Testis (tissue), 2 donors: ENCODE measurements at regions not wholly inside any gene's neighbourhood (a gene's known extent, or its start where the extent isn't known, plus 50 kb on each side); places are given as distances from the start of the nearest gene placed in this dataset.

Source experiments
- DNase-seq: peaks from one replicate; pipeline ENCODE4 v3.0.0-alpha.2; 2019
- H3K27ac ChIP-seq, 2 donors: fragments of 200-600 bp; sonication (generic); one replicate each; pipeline ENCODE4 v1.5.1; 2019
- H3K27me3 ChIP-seq: fragments of 200-600 bp; sonication (generic); one replicate; pipeline ENCODE4 v1.5.1; 2019
- H3K36me3 ChIP-seq: fragments of 200-600 bp; sonication (generic); one replicate; pipeline ENCODE4 v1.5.1; 2017; ENCODE audit warnings: low read depth; ENCODE audit errors: missing control alignments
- H3K4me1 ChIP-seq: fragments of 200-600 bp; sonication (generic); one replicate; pipeline ENCODE4 v1.5.1; 2019
- H3K4me3 ChIP-seq, 2 donors: fragments of 200-600 bp; sonication (generic); one replicate each; pipeline ENCODE4 v1.5.1; 2017 to 2019
- H3K9me3 ChIP-seq: fragments of 200-600 bp; sonication (generic); one replicate; pipeline ENCODE4 v1.5.1; 2017
- POLR2A ChIP-seq: fragments of 450-650 bp; IDR thresholded peaks from one replicate; pipeline ENCODE4 v1.6.1; 2017; ENCODE audit warnings: antibody characterized with exemption, mild to moderate bottlenecking, moderate library complexity
- WGBS, 2 donors: methylation state at CpG; one replicate each; pipeline ENCODE4 v1.1.5; 2018; 5-methylcytosine and 5-hydroxymethylcytosine counted together
- intact Hi-C: fragments of 100-400 bp; cut with DNase I; formaldehyde crosslinking; loops from one replicate; pipeline ENCODE4 v1.15.1; 2023; ENCODE audit warnings: low total_unique reads
- TF ChIP-seq, protein P1 (sequence below), 3 experiments: fragments of 450-650 bp in 2 of 3; fragments of 200-600 bp in 1 of 3; sonication (generic) in 1 of 3; IDR thresholded peaks; one replicate each; pipeline ENCODE4 v1.5.1; 2016 to 2019; ENCODE audit warnings: antibody characterized with exemption in 3 of 3, mild to moderate bottlenecking in 2 of 3, moderate library complexity in 1 of 3

DNA sequence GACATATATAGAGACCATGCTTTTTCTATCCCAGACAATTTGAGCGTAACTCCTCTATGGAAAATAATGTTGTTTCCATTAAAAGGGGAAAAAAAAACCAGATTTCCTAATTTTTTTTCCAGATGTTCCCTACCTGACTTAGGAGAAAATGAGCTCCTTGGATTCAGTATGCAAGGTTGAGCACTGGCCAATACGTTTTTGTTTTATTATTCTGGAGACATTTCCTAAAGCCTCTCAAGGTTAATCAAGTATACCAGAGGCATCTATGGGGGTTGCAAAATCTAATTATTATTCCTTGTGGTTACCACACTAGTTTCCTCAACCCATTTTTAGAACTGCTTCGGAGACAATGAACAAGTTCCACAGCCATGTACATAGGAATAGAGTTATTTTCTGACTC lies 291.3 kb downstream of the SLC16A7 start:
- Histone ChIP-seq H3K9me3 (no peaks in the 10 kb centered on the region), H3K4me3 (no peak overlapping the region), H3K36me3 (no peaks in the 10 kb centered on the region), H3K4me1 (no peaks in the 10 kb centered on the region), H3K27ac (no peak overlapping the region), H3K27me3 (no peaks in the 10 kb centered on the region)
- WGBS, 2 donors = 69 to 72% methylated on average over 3 of the region's 3 CpGs
- intact Hi-C loops = no loop called here
- no peak for DNase-seq
- TF ChIP-seq, protein P1, sequence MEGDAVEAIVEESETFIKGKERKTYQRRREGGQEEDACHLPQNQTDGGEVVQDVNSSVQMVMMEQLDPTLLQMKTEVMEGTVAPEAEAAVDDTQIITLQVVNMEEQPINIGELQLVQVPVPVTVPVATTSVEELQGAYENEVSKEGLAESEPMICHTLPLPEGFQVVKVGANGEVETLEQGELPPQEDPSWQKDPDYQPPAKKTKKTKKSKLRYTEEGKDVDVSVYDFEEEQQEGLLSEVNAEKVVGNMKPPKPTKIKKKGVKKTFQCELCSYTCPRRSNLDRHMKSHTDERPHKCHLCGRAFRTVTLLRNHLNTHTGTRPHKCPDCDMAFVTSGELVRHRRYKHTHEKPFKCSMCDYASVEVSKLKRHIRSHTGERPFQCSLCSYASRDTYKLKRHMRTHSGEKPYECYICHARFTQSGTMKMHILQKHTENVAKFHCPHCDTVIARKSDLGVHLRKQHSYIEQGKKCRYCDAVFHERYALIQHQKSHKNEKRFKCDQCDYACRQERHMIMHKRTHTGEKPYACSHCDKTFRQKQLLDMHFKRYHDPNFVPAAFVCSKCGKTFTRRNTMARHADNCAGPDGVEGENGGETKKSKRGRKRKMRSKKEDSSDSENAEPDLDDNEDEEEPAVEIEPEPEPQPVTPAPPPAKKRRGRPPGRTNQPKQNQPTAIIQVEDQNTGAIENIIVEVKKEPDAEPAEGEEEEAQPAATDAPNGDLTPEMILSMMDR (IDR thresholded peaks at IDR 0.05) = no peak
- TF ChIP-seq POLR2A = no peak

DNA sequence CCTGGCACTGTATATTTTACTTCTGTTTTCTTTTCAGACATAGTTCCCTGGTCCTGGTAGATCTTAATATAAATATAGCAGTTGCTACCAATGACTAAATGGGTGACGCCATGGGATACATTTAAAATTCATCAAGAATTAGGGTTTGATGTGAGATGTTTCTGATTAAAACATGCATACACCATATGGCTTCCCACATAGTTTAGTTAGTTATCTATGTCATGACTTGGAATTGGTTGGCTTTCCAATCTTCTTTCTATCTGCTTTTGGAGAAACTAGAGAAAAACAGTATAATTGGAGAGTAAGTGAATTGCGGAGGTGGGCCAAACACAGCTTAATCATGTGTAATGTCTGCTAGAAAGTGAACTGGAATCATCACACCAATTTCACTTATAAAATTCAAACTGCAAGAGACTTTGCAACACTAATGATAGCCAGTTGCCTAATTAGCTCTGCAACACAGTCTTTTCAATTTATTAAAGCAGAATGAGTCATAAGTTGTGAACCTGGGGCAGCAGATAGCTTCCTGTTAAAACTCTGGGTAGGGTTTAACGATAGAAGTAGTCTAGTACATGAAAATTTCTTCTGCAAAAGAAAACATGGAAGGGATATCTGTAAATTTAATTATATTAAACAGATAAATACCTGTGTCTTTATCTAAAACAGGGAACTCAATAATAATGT lies 295.2 kb downstream of the SLC16A7 start:
- 83 to 84% methylated on average over 3 of the region's 3 CpGs for WGBS, 2 donors
- no peak for DNase-seq
- intact Hi-C loops = no loop called here
- Histone ChIP-seq H3K36me3 (no peaks in the 10 kb centered on the region), H3K9me3 (no peaks in the 10 kb centered on the region), H3K27me3 (no peaks in the 10 kb centered on the region), H3K4me3 (no peak overlapping the region), H3K4me1 (no peaks in the 10 kb centered on the region), H3K27ac (no peak overlapping the region)
- TF ChIP-seq, protein P1 (IDR thresholded peaks at IDR 0.05) = no peak
- no peak for TF ChIP-seq POLR2A

DNA sequence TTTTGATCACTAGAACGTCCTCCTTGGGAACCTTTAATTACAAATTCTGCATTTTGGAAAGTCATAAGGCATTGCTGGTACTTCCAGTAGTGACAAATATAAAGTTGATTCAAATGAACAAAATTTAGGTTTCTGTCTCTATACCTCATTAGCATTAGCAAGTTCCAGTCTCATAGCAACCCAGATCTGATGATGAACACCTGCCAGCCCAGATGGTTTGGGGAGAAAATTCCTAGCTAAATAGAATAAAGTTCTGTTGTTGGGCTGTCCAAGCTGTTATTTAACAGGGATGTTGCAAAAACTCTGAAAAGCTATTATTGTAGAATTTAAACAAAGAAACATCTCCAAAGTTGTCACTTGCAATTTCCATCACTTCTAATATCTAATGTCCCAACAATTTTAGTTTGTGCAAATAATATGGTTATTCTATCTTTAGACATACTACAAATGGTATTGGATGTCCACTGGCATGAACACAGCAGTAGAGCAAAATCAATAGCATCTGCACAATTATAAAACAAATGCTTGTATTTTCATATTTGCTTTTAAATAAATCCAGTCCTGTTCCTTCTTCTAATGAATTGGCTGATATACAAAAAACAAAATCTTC lies 299.4 kb downstream of the SLC16A7 start:
- no peak overlapping the region for H3K27ac ChIP-seq
- no peaks in the 10 kb centered on the region for H3K36me3 ChIP-seq
- H3K27me3 ChIP-seq = no peaks in the 10 kb centered on the region
- 67 to 78% methylated on average over 1 of the region's 1 CpG for WGBS, 2 donors
- no peak overlapping the region for H3K4me3 ChIP-seq
- no peaks in the 10 kb centered on the region for H3K9me3 ChIP-seq
- intact Hi-C loops = no loop called here
- H3K4me1 ChIP-seq = no peaks in the 10 kb centered on the region
- no peak for DNase-seq
- TF ChIP-seq POLR2A = no peak
- TF ChIP-seq, protein P1 (IDR thresholded peaks at IDR 0.05) = no peak

DNA sequence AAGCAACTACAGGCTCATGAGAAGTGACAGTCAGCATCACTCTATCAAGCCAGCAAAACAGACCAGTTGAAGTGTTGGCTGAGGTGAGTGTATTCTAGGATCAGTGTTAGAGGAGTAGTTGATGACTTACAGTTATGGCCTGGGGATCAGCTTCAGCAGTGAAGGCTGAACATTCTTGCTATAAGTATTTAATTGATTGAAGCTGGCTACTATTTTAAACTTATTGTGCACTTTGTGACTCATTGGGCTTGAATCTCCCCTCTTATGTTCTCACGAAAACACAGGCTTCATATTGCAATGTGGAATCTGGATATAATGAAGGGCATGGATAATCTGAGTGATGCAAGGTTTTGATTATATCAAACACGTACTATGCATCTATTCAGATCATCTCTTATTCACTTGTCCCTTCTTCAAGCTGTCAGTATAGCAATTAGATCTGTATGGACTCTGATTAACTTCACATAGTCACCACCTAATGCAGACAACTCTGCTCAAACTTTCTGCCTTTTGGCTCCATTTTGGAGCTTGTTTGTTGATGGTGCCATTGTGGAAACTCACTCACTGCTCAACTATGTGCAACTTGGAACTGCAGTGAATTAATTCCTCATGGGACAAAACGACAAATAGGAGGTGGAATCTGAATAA lies 309.2 kb downstream of the SLC16A7 start:
- intact Hi-C loops = no loop called here
- H3K36me3 ChIP-seq = no peaks in the 10 kb centered on the region
- WGBS, 2 donors = 84 to 85% methylated on average over 3 of the region's 3 CpGs
- no peaks in the 10 kb centered on the region for H3K27me3 ChIP-seq
- no peaks in the 10 kb centered on the region for H3K9me3 ChIP-seq
- TF ChIP-seq POLR2A = no peak
- TF ChIP-seq, protein P1 (IDR thresholded peaks at IDR 0.05) = no peak
- DNase-seq = no peak
- H3K27ac ChIP-seq = no peak overlapping the region
- no peaks in the 10 kb centered on the region for H3K4me1 ChIP-seq
- no peak overlapping the region for H3K4me3 ChIP-seq
